DND-41 (cell line): ENCODE measurements at regions not wholly inside any gene's neighbourhood (a gene's known extent, or its start where the extent isn't known, plus 50 kb on each side); places are given as distances from the start of the nearest gene placed in this dataset.

Source experiments
- ATAC-seq: fragments of 200-7000 bp; cut with Tn5 transposase; 3 replicates; pipeline ENCODE4 v1.9.1; 2021; ENCODE audit warnings: low read depth; ENCODE audit not compliant: insufficient read depth
- DNase-seq: peaks from one replicate; pipeline ENCODE4 v3.0.0-alpha.2; 2020
- H2AFZ ChIP-seq: 2 replicates; pipeline ENCODE4 v1.6.0; 2012; ENCODE audit warnings: low read depth, low read length
- H3K27ac ChIP-seq: 2 replicates; pipeline ENCODE4 v1.5.1; 2012; ENCODE audit warnings: low read length, inconsistent platforms
- H3K27me3 ChIP-seq: fragments of 200-600 bp; sonication (generic); 2 replicates; pipeline ENCODE4 v1.6.0; 2012; ENCODE audit warnings: low read length, mild to moderate bottlenecking, inconsistent platforms; ENCODE audit not compliant: insufficient read depth, poor library complexity
- H3K36me3 ChIP-seq: 2 replicates; pipeline ENCODE4 v1.5.1; 2012; ENCODE audit warnings: low read length, inconsistent platforms; ENCODE audit not compliant: insufficient read depth
- H3K4me1 ChIP-seq: 2 replicates; pipeline ENCODE4 v1.5.1; 2012; ENCODE audit warnings: mild to moderate bottlenecking, low read length; ENCODE audit not compliant: insufficient read depth
- H3K4me2 ChIP-seq: 2 replicates; pipeline ENCODE4 v1.6.0; 2012; ENCODE audit warnings: mild to moderate bottlenecking, moderate library complexity, low read length, inconsistent platforms; ENCODE audit not compliant: insufficient read depth
- H3K4me3 ChIP-seq, 2 experiments: fragments of 200-600 bp in 1 of 2; shearing (Covaris generic) in 1 of 2; 2 replicates each; pipeline ENCODE4 v1.5.1; 2012 to 2016; ENCODE audit warnings: inconsistent platforms in 2 of 2, low read length in 2 of 2, mild to moderate bottlenecking in 2 of 2, low read depth in 1 of 2, moderate library complexity in 1 of 2
- H3K79me2 ChIP-seq: 2 replicates; pipeline ENCODE4 v1.6.0; 2012; ENCODE audit warnings: low read length, inconsistent platforms; ENCODE audit not compliant: insufficient read depth
- H3K9ac ChIP-seq: 2 replicates; pipeline ENCODE4 v1.6.0; 2012; ENCODE audit warnings: low read depth, mild to moderate bottlenecking, inconsistent platforms, low read length, moderate library complexity
- H3K9me3 ChIP-seq: 2 replicates; pipeline ENCODE4 v1.5.1; 2012; ENCODE audit warnings: low read length, moderate library complexity, mild to moderate bottlenecking, inconsistent platforms; ENCODE audit not compliant: insufficient read depth, severe bottlenecking
- H4K20me1 ChIP-seq: 2 replicates; pipeline ENCODE4 v1.6.0; 2012; ENCODE audit warnings: low read length; ENCODE audit not compliant: insufficient read depth
- CTCF ChIP-seq: IDR thresholded peaks from 2 replicates; pipeline ENCODE4 v1.5.1; 2012; ENCODE audit warnings: borderline replicate concordance, low read length, moderate library complexity, mild to moderate bottlenecking; ENCODE audit not compliant: poor library complexity, severe bottlenecking; ENCODE audit errors: extremely low read depth
- EZH2 ChIP-seq: IDR thresholded peaks from 3 replicates; pipeline ENCODE4 v1.6.1; 2012; ENCODE audit warnings: borderline replicate concordance, low read depth, mild to moderate bottlenecking, moderate library complexity, low read length, inconsistent platforms; ENCODE audit not compliant: severe bottlenecking

GRCh38 chr5:176174345-176175025 is 63.7 kb upstream of the SIMC1 start:
- Histone ChIP-seq H4K20me1 (no peaks in the 10 kb centered on the region), H3K9ac (no peak overlapping the region), H2AFZ (no peak overlapping the region), H3K27me3 (peaks cover 22% of the 10 kb centered on the region), H3K4me2 (no peak overlapping the region), H3K36me3 (no peaks in the 10 kb centered on the region), H3K4me3 (no peak overlapping the region), H3K9me3 (no peaks in the 10 kb centered on the region), H3K79me2 (no peaks in the 10 kb centered on the region), H3K27ac (no peak overlapping the region), H3K4me1 (no peaks in the 10 kb centered on the region)
- no peak for ATAC-seq
- TF ChIP-seq EZH2 (no peak), CTCF (no peak)
- DNase-seq, result no peak

- Histone ChIP-seq H3K36me3 (no peaks in the 10 kb centered on the region), H3K27ac (no peak overlapping the region), H3K9me3 (no peaks in the 10 kb centered on the region), H3K4me2 (no peak overlapping the region), H2AFZ (no peak overlapping the region), H3K4me3 (no peak overlapping the region), H4K20me1 (no peaks in the 10 kb centered on the region), H3K79me2 (no peaks in the 10 kb centered on the region), H3K27me3 (peaks cover 18% of the 10 kb centered on the region), H3K4me1 (no peaks in the 10 kb centered on the region), H3K9ac (no peak overlapping the region)
- TF ChIP-seq CTCF (no peak), EZH2 (no peak)
- DNase-seq (no peak), ATAC-seq (no peak)
Measured at GRCh38 chr5:176175101-176175852, 62.9 kb upstream of the SIMC1 start.

- Histone ChIP-seq H3K4me3 (no peak overlapping the region), H3K36me3 (no peaks in the 10 kb centered on the region), H3K4me1 (no peaks in the 10 kb centered on the region), H4K20me1 (no peaks in the 10 kb centered on the region), H3K27ac (no peak overlapping the region), H3K9ac (no peak overlapping the region), H3K9me3 (no peaks in the 10 kb centered on the region), H2AFZ (no peak overlapping the region), H3K27me3 (peaks cover 18% of the 10 kb centered on the region), H3K4me2 (no peak overlapping the region), H3K79me2 (no peaks in the 10 kb centered on the region)
- no peak for DNase-seq
- no peak for ATAC-seq
- TF ChIP-seq EZH2 (no peak), CTCF (no peak)
Measured at GRCh38 chr5:176176231-176176630, 62.0 kb upstream of the SIMC1 start.

GRCh38 chr5:176178789-176179188 is 59.4 kb upstream of the SIMC1 start:
- H3K4me3 ChIP-seq, result no peak overlapping the region
- peak; percentile 27 for TF ChIP-seq CTCF
- TF ChIP-seq EZH2, result no peak
- H4K20me1 ChIP-seq, result no peaks in the 10 kb centered on the region
- no peak for DNase-seq
- no peak for ATAC-seq
- H2AFZ ChIP-seq, result no peak overlapping the region
- no peak overlapping the region for H3K27ac ChIP-seq
- no peaks in the 10 kb centered on the region for H3K4me1 ChIP-seq
- no peaks in the 10 kb centered on the region for H3K9me3 ChIP-seq
- peaks cover 27% of the 10 kb centered on the region for H3K27me3 ChIP-seq
- H3K36me3 ChIP-seq, result no peaks in the 10 kb centered on the region
- H3K4me2 ChIP-seq, result no peak overlapping the region
- H3K79me2 ChIP-seq, result no peaks in the 10 kb centered on the region
- no peak overlapping the region for H3K9ac ChIP-seq
